ENCODE measurements at regions not wholly inside any gene's neighbourhood (a gene's known extent, or its start where the extent isn't known, plus 50 kb on each side); places are given as distances from the start of the nearest gene placed in this dataset.

GRCh38 chr7:112989531-112989930, 97.1 kb downstream of the GPR85 start:
- Histone ChIP-seq H3K79me2 (ENCODE audit: insufficient read depth, low read length) (no peaks in the 10 kb centered on the region), H2BK15ac (ENCODE audit: low read depth, low read length) (no peak overlapping the region), H4K8ac (replicated peaks; ENCODE audit: insufficient read length, low read depth, low read length) (no peak overlapping the region), H2BK12ac (ENCODE audit: insufficient read length, low read depth, low read length) (no peak overlapping the region), H3K4me2 (ENCODE audit: insufficient read depth, insufficient read length, low read length) (no peak overlapping the region), H3K27ac (ENCODE audit: insufficient read length, low read depth, low read length) (no peak overlapping the region), H3K23me2 (ENCODE audit: insufficient read length, low read depth, low read length, poor library complexity, severe bottlenecking) (no peaks in the 10 kb centered on the region), H4K20me1 (ENCODE audit: control insufficient read depth, insufficient read depth, insufficient read length) (no peaks in the 10 kb centered on the region), H3K9me3 (ENCODE audit: control insufficient read depth, low read depth, low read length) (no peaks in the 10 kb centered on the region), H3K4me1 (ENCODE audit: insufficient read depth, low read length) (no peaks in the 10 kb centered on the region), H4K91ac (ENCODE audit: insufficient read length, low read depth, low read length) (no peak overlapping the region), H3K4ac (ENCODE audit: low read depth, low read length) (no peak overlapping the region), H3T11ph (ENCODE audit: low read length) (no peak overlapping the region), H3K27me3 (ENCODE audit: insufficient read depth, low read length) (no peaks in the 10 kb centered on the region), H2AK5ac (ENCODE audit: insufficient read length, low read length) (no peak overlapping the region), H3K79me1 (ENCODE audit: insufficient read depth, low read depth, low read length, poor library complexity, severe bottlenecking) (no peaks in the 10 kb centered on the region), H3K14ac (ENCODE audit: insufficient read depth, low read length) (no peak overlapping the region), H2BK5ac (ENCODE audit: insufficient read length, low read length) (no peak overlapping the region), H2BK20ac (ENCODE audit: low read depth, low read length, poor library complexity, severe bottlenecking) (no peak overlapping the region), H3K9ac (ENCODE audit: extremely low read depth, insufficient read length, low read length) (no peak overlapping the region), H3K18ac (ENCODE audit: insufficient read length, low read depth, low read length) (no peak overlapping the region), H4K5ac (ENCODE audit: insufficient read length, low read depth, low read length) (no peak overlapping the region), H2AFZ (ENCODE audit: low read length) (no peak overlapping the region), H3K56ac (ENCODE audit: insufficient read length, low read depth, low read length) (no peak overlapping the region), H3K23ac (ENCODE audit: insufficient read length, low read depth, low read length) (no peak overlapping the region), H2BK120ac (ENCODE audit: low read depth, low read length, poor library complexity, severe bottlenecking) (no peak overlapping the region)
- no peak for DNase-seq
- H3K27ac Mint-ChIP-seq = no peak overlapping the region
- TF ChIP-seq CTCF (conservative IDR thresholded peaks at IDR 0.05) = no peak
- no peak overlapping the region for H3K4me3 Mint-ChIP-seq
- no peaks in the 10 kb centered on the region for H3K9me3 Mint-ChIP-seq
- no peaks in the 10 kb centered on the region; the same call in 1 of the 2 replicates for H3K27me3 Mint-ChIP-seq (ENCODE audit: low read depth)
- H3K36me3 Mint-ChIP-seq (ENCODE audit: insufficient read depth in 1 of 3, low read depth in 3 of 3) = no peaks in the 10 kb centered on the region
- peaks cover 2 to 8% of the 10 kb centered on the region in 2 experiments; a peak in 2 of 4 replicates for H3K4me1 Mint-ChIP-seq
